ENCODE measurements at regions not wholly inside any gene's neighbourhood (a gene's known extent, or its start where the extent isn't known, plus 50 kb on each side); places are given as distances from the start of the nearest gene placed in this dataset.

- Mint-ChIP-seq H3K27me3 (no peaks in the 10 kb centered on the region), H3K4me1 (ENCODE audit: unreplicated experiment) (peaks cover 5% of the 10 kb centered on the region), H3K4me3 (no peak overlapping the region), H3K9me3 (no peaks in the 10 kb centered on the region), H3K27ac (no peak overlapping the region), H3K36me3 (no peaks in the 10 kb centered on the region)
- no peak for TF ChIP-seq CTCF (conservative IDR thresholded peaks at IDR 0.05)
- DNase-seq (ENCODE audit: extremely low spot score, unreplicated experiment) = no peak
Measured at GRCh38 chr6:112801468-112802080, 454.4 kb downstream of the RFPL4B start.

GRCh38 chr6:112802144-112802543 lies 455.0 kb downstream of the RFPL4B start:
- H3K9me3 Mint-ChIP-seq = no peaks in the 10 kb centered on the region
- TF ChIP-seq CTCF (conservative IDR thresholded peaks at IDR 0.05) = no peak
- H3K4me1 Mint-ChIP-seq (ENCODE audit: unreplicated experiment) = peaks cover 5% of the 10 kb centered on the region
- no peaks in the 10 kb centered on the region for H3K27me3 Mint-ChIP-seq
- H3K36me3 Mint-ChIP-seq = no peaks in the 10 kb centered on the region
- DNase-seq (ENCODE audit: extremely low spot score, unreplicated experiment) = no peak
- no peak overlapping the region for H3K27ac Mint-ChIP-seq
- H3K4me3 Mint-ChIP-seq = no peak overlapping the region

GRCh38 chr6:112804638-112805330 lies 457.7 kb downstream of the RFPL4B start:
- peaks cover 5% of the 10 kb centered on the region for H3K4me1 Mint-ChIP-seq (ENCODE audit: unreplicated experiment)
- TF ChIP-seq CTCF (conservative IDR thresholded peaks at IDR 0.05) = no peak
- H3K36me3 Mint-ChIP-seq = no peaks in the 10 kb centered on the region
- no peak overlapping the region for H3K27ac Mint-ChIP-seq
- H3K27me3 Mint-ChIP-seq = no peaks in the 10 kb centered on the region
- DNase-seq (ENCODE audit: extremely low spot score, unreplicated experiment) = no peak
- no peak overlapping the region for H3K4me3 Mint-ChIP-seq
- no peaks in the 10 kb centered on the region for H3K9me3 Mint-ChIP-seq

- DNase-seq (ENCODE audit: extremely low spot score, unreplicated experiment) = no peak
- Mint-ChIP-seq H3K9me3 (no peaks in the 10 kb centered on the region), H3K27ac (no peak overlapping the region), H3K4me1 (ENCODE audit: unreplicated experiment) (peaks cover 5% of the 10 kb centered on the region), H3K4me3 (no peak overlapping the region), H3K27me3 (no peaks in the 10 kb centered on the region), H3K36me3 (no peaks in the 10 kb centered on the region)
- TF ChIP-seq CTCF (conservative IDR thresholded peaks at IDR 0.05) = no peak
Measured at GRCh38 chr6:112806163-112806865, 459.2 kb downstream of the RFPL4B start.

GRCh38 chr6:112821476-112821875 lies 474.3 kb downstream of the RFPL4B start:
- TF ChIP-seq CTCF (conservative IDR thresholded peaks at IDR 0.05) = no peak
- H3K27me3 Mint-ChIP-seq = no peaks in the 10 kb centered on the region
- H3K27ac Mint-ChIP-seq = no peak overlapping the region
- H3K36me3 Mint-ChIP-seq = no peaks in the 10 kb centered on the region
- no peaks in the 10 kb centered on the region for H3K4me1 Mint-ChIP-seq (ENCODE audit: unreplicated experiment)
- H3K4me3 Mint-ChIP-seq = no peak overlapping the region
- DNase-seq (ENCODE audit: extremely low spot score, unreplicated experiment) = no peak
- H3K9me3 Mint-ChIP-seq = no peaks in the 10 kb centered on the region
